PC-9 (cell line): ENCODE measurements at regions not wholly inside any gene's neighbourhood (a gene's known extent, or its start where the extent isn't known, plus 50 kb on each side); places are given as distances from the start of the nearest gene placed in this dataset.

Source experiments
- BruUV-seq: library from RNA; stranded (reverse); fragments of 400-500 nt; replicated peaks from 2 replicates; lab custom pipeline; 2021; lab: Mats Ljungman, UMichigan
- CTCF ChIA-PET: fragments of 300-600 bp; sonication (Branson Sonifier 250); formaldehyde crosslinking; loops from one replicate; lab custom pipeline; 2022; ENCODE audit warnings: antibody characterized with exemption; lab: Charles Lee
- POLR2A ChIA-PET: fragments of 300-600 bp; sonication (Branson Sonifier 250); formaldehyde crosslinking; loops from one replicate; lab custom pipeline; 2022; ENCODE audit warnings: antibody characterized with exemption; ENCODE audit not compliant: unreplicated experiment; lab: Charles Lee
- DNase-seq, 2 experiments: peaks; one replicate each; pipeline versions ENCODE4 v3.0.0 to v3.0.0-alpha.2; 2015 to 2022; ENCODE audit warnings: mixed read lengths in 1 of 2
- H2AFZ ChIP-seq: fragments of 200-600 bp; sonication (generic); 2 replicates; pipeline ENCODE4 v1.8.1; 2017; ENCODE audit warnings: antibody characterized with exemption
- H3F3A ChIP-seq: fragments of 200-600 bp; sonication (generic); 2 replicates; pipeline ENCODE4 v1.8.1; 2017; ENCODE audit warnings: antibody characterized with exemption, mild to moderate bottlenecking, low read depth; ENCODE audit not compliant: insufficient read depth
- H3K27ac ChIP-seq: fragments of 200-600 bp; sonication (generic); 2 replicates; pipeline ENCODE4 v1.6.1; 2016; ENCODE audit warnings: mixed run types
- H3K27me3 ChIP-seq: fragments of 200-600 bp; sonication (generic); 2 replicates; pipeline ENCODE4 v1.6.1; 2016; ENCODE audit warnings: low read depth, mixed run types; ENCODE audit not compliant: insufficient read depth
- H3K36me3 ChIP-seq: fragments of 200-600 bp; sonication (generic); 2 replicates; pipeline ENCODE4 v1.6.1; 2016; ENCODE audit warnings: low read depth, mixed run types
- H3K4me1 ChIP-seq: fragments of 200-600 bp; sonication (generic); replicated peaks from 2 replicates; pipeline ENCODE4 v1.6.1; 2016; ENCODE audit warnings: mixed run types; ENCODE audit not compliant: insufficient read depth
- H3K4me2 ChIP-seq: fragments of 200-600 bp; sonication (generic); 2 replicates; pipeline ENCODE4 v1.6.1; 2017; ENCODE audit warnings: mixed run types
- H3K4me3 ChIP-seq: fragments of 200-600 bp; sonication (generic); 2 replicates; pipeline ENCODE4 v1.6.1; 2016; ENCODE audit warnings: mixed run types
- H3K79me2 ChIP-seq: fragments of 200-600 bp; sonication (generic); 2 replicates; pipeline ENCODE4 v1.6.1; 2017; ENCODE audit warnings: low read depth, mixed run types
- H3K9me2 ChIP-seq: fragments of 200-600 bp; sonication (generic); 2 replicates; pipeline ENCODE4 v1.8.1; 2017; ENCODE audit warnings: mild to moderate bottlenecking; ENCODE audit not compliant: insufficient read depth
- H3K9me3 ChIP-seq: fragments of 200-600 bp; sonication (generic); 2 replicates; pipeline ENCODE4 v1.8.1; 2016; ENCODE audit warnings: low read depth; ENCODE audit not compliant: insufficient read depth
- H4K20me1 ChIP-seq: fragments of 200-600 bp; sonication (generic); 2 replicates; pipeline ENCODE4 v1.8.1; 2017; ENCODE audit not compliant: insufficient read depth
- EZH2 ChIP-seq: fragments of 200-600 bp; sonication (generic); IDR thresholded peaks from 2 replicates; pipeline ENCODE4 v1.8.0; 2017; ENCODE audit warnings: antibody characterized with exemption, low read depth
- intact Hi-C: fragments of 100-400 bp; cut with micrococcal nuclease; formaldehyde crosslinking; loops from one replicate; pipeline ENCODE4 v1.10.0; 2022; ENCODE audit not compliant: unreplicated experiment
- TF ChIP-seq, protein P1 (sequence below): fragments of 200-600 bp; sonication (generic); conservative IDR thresholded peaks from 2 replicates; pipeline ENCODE4 v1.6.1; 2017; ENCODE audit warnings: mixed run types, antibody characterized with exemption, mild to moderate bottlenecking, moderate library complexity

DNA sequence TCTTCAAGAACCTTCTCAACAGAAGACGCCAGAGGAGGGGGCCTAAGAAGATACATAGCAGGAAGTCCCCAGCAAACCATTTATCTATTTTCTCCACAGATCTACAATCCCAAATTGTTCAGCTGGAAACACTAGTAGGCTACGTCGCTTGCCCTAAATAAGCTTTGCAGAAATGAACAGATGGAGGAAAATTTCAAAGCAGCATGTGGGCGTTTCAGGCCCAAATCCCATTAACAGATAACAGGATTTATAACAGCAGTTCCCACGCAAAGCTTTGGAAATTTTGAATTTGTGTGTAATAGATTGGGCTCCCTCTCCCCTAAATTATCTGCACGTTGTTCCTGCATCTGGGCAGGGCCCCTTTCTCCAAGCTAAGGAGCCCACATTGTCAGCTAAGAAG lies 60.6 kb upstream of the FRMD4A start:
- Histone ChIP-seq H3F3A (no peaks in the 10 kb centered on the region), H3K4me2 (no peak overlapping the region), H3K4me3 (no peak overlapping the region), H3K79me2 (no peaks in the 10 kb centered on the region), H3K9me2 (no peaks in the 10 kb centered on the region), H3K4me1 (no peaks in the 10 kb centered on the region), H3K9me3 (no peaks in the 10 kb centered on the region), H3K36me3 (no peaks in the 10 kb centered on the region), H4K20me1 (no peaks in the 10 kb centered on the region), H3K27ac (no peak overlapping the region), H2AFZ (no peak overlapping the region), H3K27me3 (peaks cover 27% of the 10 kb centered on the region; the same call in 1 of the 2 replicates)
- DNase-seq: no peak
- ChIA-PET POLR2A (no interaction called here), CTCF (interaction anchor here (0.7 kb wide), 1 partner anchor 558 kb away, joined by 3 read pairs; no protein-coding TSS in a partner anchor)
- TF ChIP-seq, protein P1, sequence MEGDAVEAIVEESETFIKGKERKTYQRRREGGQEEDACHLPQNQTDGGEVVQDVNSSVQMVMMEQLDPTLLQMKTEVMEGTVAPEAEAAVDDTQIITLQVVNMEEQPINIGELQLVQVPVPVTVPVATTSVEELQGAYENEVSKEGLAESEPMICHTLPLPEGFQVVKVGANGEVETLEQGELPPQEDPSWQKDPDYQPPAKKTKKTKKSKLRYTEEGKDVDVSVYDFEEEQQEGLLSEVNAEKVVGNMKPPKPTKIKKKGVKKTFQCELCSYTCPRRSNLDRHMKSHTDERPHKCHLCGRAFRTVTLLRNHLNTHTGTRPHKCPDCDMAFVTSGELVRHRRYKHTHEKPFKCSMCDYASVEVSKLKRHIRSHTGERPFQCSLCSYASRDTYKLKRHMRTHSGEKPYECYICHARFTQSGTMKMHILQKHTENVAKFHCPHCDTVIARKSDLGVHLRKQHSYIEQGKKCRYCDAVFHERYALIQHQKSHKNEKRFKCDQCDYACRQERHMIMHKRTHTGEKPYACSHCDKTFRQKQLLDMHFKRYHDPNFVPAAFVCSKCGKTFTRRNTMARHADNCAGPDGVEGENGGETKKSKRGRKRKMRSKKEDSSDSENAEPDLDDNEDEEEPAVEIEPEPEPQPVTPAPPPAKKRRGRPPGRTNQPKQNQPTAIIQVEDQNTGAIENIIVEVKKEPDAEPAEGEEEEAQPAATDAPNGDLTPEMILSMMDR: no peak
- no peak for TF ChIP-seq EZH2
- intact Hi-C loops: no loop called here
- BruUV-seq: no TSS peak

DNA sequence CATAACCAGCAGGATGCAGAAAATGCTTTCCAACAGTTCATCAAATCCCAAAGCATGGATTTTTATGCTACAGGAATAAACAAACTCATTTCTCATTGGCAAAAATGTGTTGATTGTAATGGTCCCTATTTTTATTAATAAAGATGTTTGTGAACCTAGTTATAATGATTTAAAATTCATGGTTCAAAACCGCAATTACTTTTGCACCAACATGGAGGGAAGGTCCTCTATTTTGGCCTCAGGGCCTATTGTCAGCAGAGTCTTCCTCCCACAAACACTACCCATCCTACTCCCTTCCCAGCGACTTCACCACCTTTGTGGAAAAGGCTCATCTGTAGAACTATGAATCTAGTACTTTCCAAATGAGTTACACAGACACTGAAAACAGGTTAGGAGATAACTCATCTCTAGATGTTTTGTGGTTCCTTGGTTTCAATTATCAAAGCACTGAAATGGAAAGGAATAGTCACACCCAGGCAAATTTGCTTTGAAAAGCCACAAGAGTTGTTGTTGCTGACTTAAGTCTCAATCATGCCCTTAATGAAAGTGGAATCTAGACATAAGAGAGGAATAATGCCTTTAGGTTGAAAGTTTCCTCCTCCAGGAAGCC lies 59.4 kb upstream of the FRMD4A start:
- ChIA-PET POLR2A (no interaction called here), CTCF (no interaction called here)
- Histone ChIP-seq H3K79me2 (no peaks in the 10 kb centered on the region), H3F3A (no peaks in the 10 kb centered on the region), H3K4me2 (no peak overlapping the region), H3K36me3 (no peaks in the 10 kb centered on the region), H4K20me1 (no peaks in the 10 kb centered on the region), H3K9me2 (no peaks in the 10 kb centered on the region), H3K4me3 (no peak overlapping the region), H3K4me1 (no peaks in the 10 kb centered on the region), H3K27ac (no peak overlapping the region), H3K9me3 (no peaks in the 10 kb centered on the region), H3K27me3 (peaks cover 27% of the 10 kb centered on the region; the same call in 1 of the 2 replicates), H2AFZ (no peak overlapping the region)
- BruUV-seq: no TSS peak
- DNase-seq: no peak
- intact Hi-C loops: no loop called here
- TF ChIP-seq EZH2: no peak
- TF ChIP-seq, protein P1: no peak

DNA sequence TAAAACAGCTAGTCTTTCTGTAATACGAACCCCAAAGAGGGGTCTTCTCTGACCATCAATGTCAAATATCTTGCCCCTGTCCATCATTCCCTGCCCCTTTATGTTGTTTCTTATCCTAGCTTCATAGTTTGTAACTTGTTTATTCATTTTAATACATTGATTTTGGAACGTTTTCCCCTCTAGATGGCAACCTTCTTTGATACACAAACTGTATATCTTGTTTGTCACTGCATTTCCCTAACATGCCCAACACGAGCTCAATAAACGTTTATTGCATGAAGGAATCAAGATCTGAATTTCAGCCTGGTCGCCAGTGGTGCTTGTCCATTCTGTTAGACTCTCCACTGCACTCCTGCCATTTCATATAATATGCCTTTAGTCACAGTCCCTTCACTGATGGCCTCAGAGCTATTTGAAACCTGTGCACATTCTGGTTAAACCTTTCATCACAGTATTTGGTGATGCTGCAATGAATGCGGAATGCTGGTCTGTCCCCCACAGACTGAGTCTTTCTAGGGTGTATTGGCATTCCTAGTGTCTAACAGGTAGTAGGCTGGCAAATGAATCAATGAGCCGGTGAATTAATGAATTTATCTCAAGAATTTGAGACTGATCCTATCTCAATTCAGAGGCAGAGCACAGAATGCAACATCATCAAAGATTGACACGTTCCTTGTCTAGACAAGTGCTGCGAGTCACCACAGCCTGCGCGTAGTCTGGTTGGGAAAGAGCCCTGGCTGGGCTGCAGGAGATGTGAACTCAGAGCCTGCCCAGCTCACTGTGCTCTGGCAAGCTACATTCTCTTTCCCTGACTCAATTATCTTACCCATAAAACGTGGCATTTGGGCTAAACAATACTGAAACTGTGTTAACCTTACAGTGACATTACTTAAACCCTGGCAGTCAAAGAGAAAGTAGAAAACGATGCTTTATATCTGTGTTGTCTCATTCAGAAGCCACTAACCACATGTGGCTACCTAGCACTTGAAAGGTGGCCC lies 55.2 kb upstream of the FRMD4A start:
- Histone ChIP-seq H3F3A (no peaks in the 10 kb centered on the region), H3K9me2 (0 out of 2 replicates have a peak, but pooled peaks cover 5% of the 10 kb centered on the region), H3K4me1 (no peaks in the 10 kb centered on the region), H3K4me2 (peak overlapping the region; percentile 48), H4K20me1 (no peaks in the 10 kb centered on the region), H3K4me3 (peak overlapping the region; percentile 25; the same call in 1 of the 2 replicates), H3K27ac (no peak overlapping the region; the same call in 1 of the 2 replicates), H3K9me3 (no peaks in the 10 kb centered on the region), H2AFZ (no peak overlapping the region), H3K36me3 (no peaks in the 10 kb centered on the region), H3K79me2 (no peaks in the 10 kb centered on the region), H3K27me3 (peaks cover 20% of the 10 kb centered on the region; the same call in 1 of the 2 replicates)
- TF ChIP-seq, protein P1: peak; percentile 39; the same call in 1 of the 2 replicates
- no peak for TF ChIP-seq EZH2
- CTCF ChIA-PET: interaction anchor here (0.6 to 1.0 kb wide), 4 partner anchors 11 to 94 kb away, joined by 3 to 19 read pairs (median 10); no protein-coding TSS in a partner anchor
- POLR2A ChIA-PET: interaction anchor here (0.6 to 0.8 kb wide), 4 partner anchors 16 to 491 kb away, joined by 3 to 10 read pairs (median 5); no protein-coding TSS in a partner anchor
- DNase-seq: peak; percentile 63 to 73
- no TSS peak for BruUV-seq
- intact Hi-C loops: loop anchor here (1.0 kb wide), 1 partner anchor 90 kb away; no protein-coding TSS in a partner anchor
